Naive B cell (primary cell): ENCODE measurements at regions not wholly inside any gene's neighbourhood (a gene's known extent, or its start where the extent isn't known, plus 50 kb on each side); places are given as distances from the start of the nearest gene placed in this dataset.
"Not testable (repeated sequence)": the region's sequence is repeated elsewhere in the genome, so short reads cannot be mapped to it uniquely, and the experiment has no call there.

Source experiments
- ATAC-seq, 2 donors: fragments of 150-1000 bp; cut with Tn5 transposase; 2 replicates each; pipeline ENCODE4 v1.10.0; 2021; ENCODE audit warnings: low read depth in 2 of 2, mild to moderate bottlenecking in 2 of 2, moderate library complexity in 2 of 2
- DNase-seq: peaks from one replicate; pipeline ENCODE4 v3.0.0; 2022
- H3K27ac Mint-ChIP-seq, 6 donors: one replicate each; pipeline ENCODE4 v1.8.0; 2020 to 2022; ENCODE audit warnings: mild to moderate bottlenecking in 6 of 6, mixed read lengths in 6 of 6, moderate library complexity in 5 of 6, inconsistent platforms in 2 of 6
- H3K27me3 Mint-ChIP-seq, 3 donors: one replicate each; pipeline ENCODE4 v1.8.0; 2021 to 2022; ENCODE audit warnings: mixed read lengths in 3 of 3, mild to moderate bottlenecking in 1 of 3
- H3K36me3 Mint-ChIP-seq, 2 donors: one replicate each; pipeline ENCODE4 v1.8.0; 2020 to 2022; ENCODE audit warnings: mixed read lengths in 2 of 2, inconsistent platforms in 1 of 2, mild to moderate bottlenecking in 1 of 2
- H3K4me1 Mint-ChIP-seq, 3 donors: one replicate each; pipeline ENCODE4 v1.8.0; 2020 to 2022; ENCODE audit warnings: mixed read lengths in 3 of 3, inconsistent platforms in 1 of 3, mild to moderate bottlenecking in 1 of 3, moderate library complexity in 1 of 3
- H3K4me3 Mint-ChIP-seq, 8 donors: one replicate each; pipeline ENCODE4 v1.8.0; 2020 to 2022; ENCODE audit warnings: mild to moderate bottlenecking in 8 of 8, mixed read lengths in 8 of 8, moderate library complexity in 8 of 8, inconsistent platforms in 2 of 8
- H3K9me3 Mint-ChIP-seq, 7 donors: one replicate each; pipeline ENCODE4 v1.8.0; 2020 to 2022; ENCODE audit warnings: mixed read lengths in 7 of 7, mild to moderate bottlenecking in 5 of 7, inconsistent platforms in 2 of 7, moderate library complexity in 1 of 7

GRCh38 chr20:55561259-55561658, 444.1 kb downstream of the CBLN4 start:
- ATAC-seq (no peak), DNase-seq (no peak)
- Mint-ChIP-seq H3K9me3 (peaks cover 0 to 25% (median 7%) of the 10 kb centered on the region in 7 donors), H3K27ac (no peak overlapping the region), H3K27me3 (no peaks in the 10 kb centered on the region), H3K36me3 (no peaks in the 10 kb centered on the region), H3K4me1 (no peaks in the 10 kb centered on the region), H3K4me3 (no peak overlapping the region)

GRCh38 chr20:55557191-55557590, 448.1 kb downstream of the CBLN4 start:
- H3K27ac Mint-ChIP-seq = no peak overlapping the region
- no peaks in the 10 kb centered on the region for H3K36me3 Mint-ChIP-seq
- H3K4me1 Mint-ChIP-seq = no peaks in the 10 kb centered on the region
- DNase-seq (no peak), ATAC-seq (no peak)
- H3K27me3 Mint-ChIP-seq = no peaks in the 10 kb centered on the region
- H3K9me3 Mint-ChIP-seq = peaks cover 0 to 13% (median 4%) of the 10 kb centered on the region in 7 donors
- H3K4me3 Mint-ChIP-seq = no peak overlapping the region

GRCh38 chr20:55555075-55555650, 450.2 kb downstream of the CBLN4 start:
- DNase-seq (no peak), ATAC-seq (no peak)
- H3K27me3 Mint-ChIP-seq = no peaks in the 10 kb centered on the region
- H3K4me3 Mint-ChIP-seq = no peak overlapping the region
- H3K36me3 Mint-ChIP-seq = no peaks in the 10 kb centered on the region
- peaks cover 0 to 20% (median 4%) of the 10 kb centered on the region in 7 donors for H3K9me3 Mint-ChIP-seq
- no peak overlapping the region for H3K27ac Mint-ChIP-seq
- no peaks in the 10 kb centered on the region for H3K4me1 Mint-ChIP-seq

- Mint-ChIP-seq H3K27ac (no peak overlapping the region), H3K4me1 (no peaks in the 10 kb centered on the region), H3K9me3 (peaks cover 0 to 10% (median 2%) of the 10 kb centered on the region in 7 donors), H3K27me3 (no peaks in the 10 kb centered on the region), H3K36me3 (no peaks in the 10 kb centered on the region), H3K4me3 (no peak overlapping the region)
- DNase-seq = no peak
- ATAC-seq = no peak
Measured at GRCh38 chr20:55544638-55545037, 460.7 kb downstream of the CBLN4 start.

- Mint-ChIP-seq H3K9me3 (peaks cover 0 to 4% (median 2%) of the 10 kb centered on the region in 7 donors), H3K4me1 (no peaks in the 10 kb centered on the region), H3K4me3 (no peak overlapping the region), H3K27me3 (no peaks in the 10 kb centered on the region), H3K27ac (no peak overlapping the region), H3K36me3 (no peaks in the 10 kb centered on the region)
- ATAC-seq (no peak), DNase-seq (no peak)
Measured at GRCh38 chr20:55540486-55540885, 464.8 kb downstream of the CBLN4 start.

- no peak overlapping the region for H3K4me3 Mint-ChIP-seq
- no peaks in the 10 kb centered on the region for H3K27me3 Mint-ChIP-seq
- no peak overlapping the region for H3K27ac Mint-ChIP-seq
- DNase-seq (no peak), ATAC-seq (no peak)
- no peaks in the 10 kb centered on the region for H3K4me1 Mint-ChIP-seq
- peaks cover 0 to 4% (median 4%) of the 10 kb centered on the region in 7 donors for H3K9me3 Mint-ChIP-seq
- H3K36me3 Mint-ChIP-seq = no peaks in the 10 kb centered on the region
Measured at GRCh38 chr20:55540013-55540412, 465.3 kb downstream of the CBLN4 start.

GRCh38 chr20:55538261-55538908, 466.9 kb downstream of the CBLN4 start:
- H3K27ac Mint-ChIP-seq = no peak overlapping the region
- no peaks in the 10 kb centered on the region for H3K36me3 Mint-ChIP-seq
- H3K4me1 Mint-ChIP-seq = no peaks in the 10 kb centered on the region
- H3K9me3 Mint-ChIP-seq = peaks cover 0 to 9% (median 2%) of the 10 kb centered on the region in 7 donors
- DNase-seq (no peak), ATAC-seq (no peak)
- no peak overlapping the region for H3K4me3 Mint-ChIP-seq
- no peaks in the 10 kb centered on the region for H3K27me3 Mint-ChIP-seq

GRCh38 chr20:55535366-55535765, 470.0 kb downstream of the CBLN4 start:
- Mint-ChIP-seq H3K27ac (peak overlapping the region in 1 of 6 donors; percentile 58), H3K4me1 (no peaks in the 10 kb centered on the region), H3K9me3 (peaks cover 0 to 9% (median 2%) of the 10 kb centered on the region in 7 donors), H3K4me3 (no peak overlapping the region), H3K27me3 (no peaks in the 10 kb centered on the region), H3K36me3 (no peaks in the 10 kb centered on the region)
- ATAC-seq (no peak), DNase-seq (no peak)

GRCh38 chr20:55533632-55534031, 471.7 kb downstream of the CBLN4 start:
- H3K36me3 Mint-ChIP-seq = no peaks in the 10 kb centered on the region
- H3K27ac Mint-ChIP-seq = no peak overlapping the region
- ATAC-seq (no peak), DNase-seq (no peak)
- H3K9me3 Mint-ChIP-seq = peaks cover 0 to 9% (median 2%) of the 10 kb centered on the region in 7 donors
- no peaks in the 10 kb centered on the region for H3K4me1 Mint-ChIP-seq
- no peaks in the 10 kb centered on the region for H3K27me3 Mint-ChIP-seq
- no peak overlapping the region for H3K4me3 Mint-ChIP-seq

- Mint-ChIP-seq H3K4me1 (no peaks in the 10 kb centered on the region), H3K9me3 (peaks cover 0 to 9% (median 2%) of the 10 kb centered on the region in 7 donors), H3K27ac (peak overlapping the region in 1 of 6 donors; percentile 39), H3K4me3 (no peak overlapping the region), H3K27me3 (no peaks in the 10 kb centered on the region), H3K36me3 (no peaks in the 10 kb centered on the region)
- DNase-seq = no peak
- no peak for ATAC-seq
Measured at GRCh38 chr20:55530763-55531162, 474.6 kb downstream of the CBLN4 start.

- Mint-ChIP-seq H3K4me1 (no peaks in the 10 kb centered on the region), H3K4me3 (no peak overlapping the region), H3K36me3 (no peaks in the 10 kb centered on the region), H3K27me3 (no peaks in the 10 kb centered on the region), H3K27ac (no peak overlapping the region), H3K9me3 (peaks cover 0 to 5% (median 0%) of the 10 kb centered on the region in 7 donors)
- ATAC-seq (no peak), DNase-seq (no peak)
Measured at GRCh38 chr20:55528482-55528881, 476.8 kb downstream of the CBLN4 start.

GRCh38 chr20:55522296-55522815, 483.0 kb downstream of the CBLN4 start:
- ATAC-seq (no peak), DNase-seq (no peak)
- H3K27me3 Mint-ChIP-seq = no peaks in the 10 kb centered on the region
- H3K36me3 Mint-ChIP-seq = no peaks in the 10 kb centered on the region
- H3K4me1 Mint-ChIP-seq = no peaks in the 10 kb centered on the region
- peaks cover 5 to 15% (median 8%) of the 10 kb centered on the region in 7 donors for H3K9me3 Mint-ChIP-seq
- H3K27ac Mint-ChIP-seq = no peak overlapping the region
- no peak overlapping the region for H3K4me3 Mint-ChIP-seq

GRCh38 chr20:55517584-55517983, 487.7 kb downstream of the CBLN4 start:
- not testable (repeated sequence) for H3K27ac Mint-ChIP-seq, H3K4me3 Mint-ChIP-seq, DNase-seq, H3K27me3 Mint-ChIP-seq, H3K4me1 Mint-ChIP-seq, ATAC-seq, H3K36me3 Mint-ChIP-seq
- peaks cover 4 to 15% (median 9%) of the 10 kb centered on the region in 7 donors for H3K9me3 Mint-ChIP-seq

GRCh38 chr20:55515832-55516231, 489.5 kb downstream of the CBLN4 start:
- Mint-ChIP-seq H3K27ac (no peak overlapping the region), H3K4me1 (no peaks in the 10 kb centered on the region), H3K36me3 (no peaks in the 10 kb centered on the region), H3K9me3 (peaks cover 0 to 11% (median 3%) of the 10 kb centered on the region in 7 donors), H3K4me3 (no peak overlapping the region), H3K27me3 (no peaks in the 10 kb centered on the region)
- no peak for ATAC-seq
- no peak for DNase-seq
